DMS 273 (cell line): ENCODE measurements at regions not wholly inside any gene's neighbourhood (a gene's known extent, or its start where the extent isn't known, plus 50 kb on each side); places are given as distances from the start of the nearest gene placed in this dataset.
A peak's percentile ranks its signal among the peaks of the same experiment; 100 is the strongest.
"Not testable (repeated sequence)": the region's sequence is repeated elsewhere in the genome, so short reads cannot be mapped to it uniquely, and the experiment has no call there.

Experiments used
- DNase-seq: peaks from one replicate; lab custom pipeline; 2025; ENCODE audit not compliant: unreplicated experiment; lab: John Stamatoyannopoulos, UW

DNA sequence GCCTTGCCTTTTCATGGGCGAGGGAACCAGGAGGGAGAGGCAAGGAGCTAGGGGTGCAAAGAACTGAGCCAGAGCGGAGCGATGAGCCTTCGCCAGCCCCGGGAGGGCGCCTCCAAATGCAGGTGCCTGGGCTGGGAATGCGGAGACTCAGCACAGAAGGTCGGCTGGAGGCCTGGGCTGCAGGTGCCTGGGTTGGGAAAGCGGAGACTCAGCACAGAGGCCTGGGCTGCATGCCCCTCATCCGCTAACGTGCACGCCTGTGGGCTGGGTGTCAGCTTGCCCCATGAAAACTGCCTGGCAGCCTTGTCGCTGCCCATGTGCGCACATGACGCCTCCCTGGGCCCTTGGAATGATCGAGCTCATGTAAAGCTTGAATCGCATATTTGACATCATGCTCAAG lies 51.8 kb downstream of the POM121L12 start:
- no peak for DNase-seq

DNA sequence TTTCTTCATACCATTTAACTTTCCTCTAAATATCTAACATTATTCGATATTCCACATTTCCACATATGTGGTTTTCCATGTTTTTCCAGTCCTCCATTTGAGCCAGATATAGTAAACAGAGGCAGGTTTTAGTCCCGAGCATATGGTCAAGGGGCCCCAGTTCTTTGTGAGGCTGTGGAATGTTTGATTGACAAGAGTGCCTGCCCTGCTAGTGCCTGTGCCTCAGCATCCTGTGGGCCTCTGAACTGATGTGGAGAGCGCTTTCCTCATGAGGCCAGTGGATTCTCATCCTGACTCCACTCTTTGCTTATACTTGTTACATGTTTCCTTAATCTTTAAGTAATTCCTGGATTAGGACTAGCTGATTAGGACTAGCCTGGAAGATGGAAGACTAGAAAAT lies 58.8 kb downstream of the POM121L12 start:
- no peak for DNase-seq

DNA sequence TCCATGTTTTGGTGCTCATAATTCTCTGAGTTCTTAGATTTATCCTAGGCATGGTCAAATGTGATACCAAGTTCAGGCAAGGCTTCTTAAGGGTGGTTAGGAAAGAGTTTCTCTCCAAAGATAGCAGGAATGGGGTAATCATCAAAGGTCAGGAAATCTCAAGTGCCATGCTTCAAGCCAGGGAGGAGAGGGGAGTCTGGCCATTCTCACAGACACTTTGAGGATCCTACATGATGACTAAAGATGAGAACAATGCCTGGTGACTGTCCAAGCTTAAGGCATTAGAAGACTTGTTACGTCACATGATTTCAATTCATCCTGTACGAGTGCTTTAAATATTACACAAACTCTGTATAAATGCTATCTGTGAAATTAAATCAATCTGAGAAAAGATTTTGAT lies 59.4 kb downstream of the POM121L12 start:
- DNase-seq, result no peak

DNA sequence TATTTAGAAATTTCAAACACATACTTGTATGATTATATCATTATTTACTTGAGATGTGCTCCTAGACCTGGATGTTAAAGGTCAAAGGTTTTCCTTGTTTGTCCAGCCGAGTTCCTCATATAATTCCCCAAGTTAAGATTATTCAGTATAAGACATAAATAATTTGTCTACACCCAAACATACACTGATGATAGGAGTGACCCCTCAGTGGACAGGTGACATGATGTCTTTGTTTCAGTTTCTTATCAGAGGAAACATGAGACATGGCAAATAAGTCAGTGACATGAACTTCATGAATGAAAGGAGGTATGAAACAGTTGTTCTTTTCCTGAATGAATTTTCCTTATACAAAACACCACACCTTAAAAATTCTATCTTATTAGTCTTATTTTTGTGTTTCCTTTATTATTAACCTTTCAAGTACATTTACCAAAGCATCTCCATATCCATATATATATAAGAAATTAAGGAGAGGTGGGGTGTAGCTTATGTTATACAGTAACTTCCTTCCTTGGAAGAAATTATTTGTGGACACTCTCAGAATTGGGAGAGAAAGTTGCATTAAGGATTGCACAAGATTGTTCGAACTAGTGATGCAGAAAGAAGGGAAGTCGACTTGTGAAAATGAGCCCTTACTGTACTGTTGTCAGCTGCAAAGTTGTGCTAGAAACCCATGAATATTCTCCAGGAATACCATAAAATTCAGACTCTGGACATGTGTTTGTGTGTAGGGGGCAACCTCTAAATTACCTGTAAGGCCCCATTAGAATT lies 60.5 kb downstream of the POM121L12 start:
- no peak for DNase-seq

DNA sequence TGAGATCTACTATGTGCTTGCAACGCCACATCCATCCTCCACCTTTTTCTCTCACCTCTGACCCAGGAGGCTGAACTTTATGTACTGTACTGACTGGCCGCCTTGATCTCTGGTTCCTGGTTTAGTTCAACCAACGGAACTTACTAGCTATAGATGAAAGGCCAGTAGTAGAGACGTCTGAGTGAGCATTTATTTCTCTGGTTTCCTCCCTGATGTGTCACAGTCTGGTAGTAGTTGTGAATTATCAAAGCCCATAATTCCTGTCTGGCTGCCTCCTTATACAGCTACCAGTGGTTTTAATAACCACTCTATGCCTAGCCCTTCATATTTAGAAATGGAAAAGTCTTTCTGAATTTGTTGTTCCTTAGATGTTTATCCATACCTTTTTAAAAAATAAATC lies 64.7 kb downstream of the POM121L12 start:
- DNase-seq, result no peak

DNA sequence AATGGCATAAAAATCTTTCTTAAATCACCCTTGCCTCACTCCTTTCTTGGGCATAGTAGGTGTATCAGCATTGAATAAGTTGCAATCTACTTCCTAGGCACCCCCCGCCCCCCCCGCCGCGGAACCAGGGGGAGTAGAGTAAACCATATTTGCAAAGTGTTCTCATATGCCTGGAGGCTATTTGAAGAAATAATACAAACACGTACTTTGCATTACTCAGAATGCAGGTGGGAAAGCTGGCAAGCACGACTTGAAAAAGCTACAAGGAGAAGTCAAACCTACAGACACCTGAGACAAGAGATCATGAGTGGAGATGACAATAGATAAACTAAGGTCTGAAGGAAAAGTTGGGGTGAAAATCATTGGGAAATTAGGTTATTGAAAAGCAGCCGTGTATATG lies 65.6 kb downstream of the POM121L12 start:
- no peak for DNase-seq

DNA sequence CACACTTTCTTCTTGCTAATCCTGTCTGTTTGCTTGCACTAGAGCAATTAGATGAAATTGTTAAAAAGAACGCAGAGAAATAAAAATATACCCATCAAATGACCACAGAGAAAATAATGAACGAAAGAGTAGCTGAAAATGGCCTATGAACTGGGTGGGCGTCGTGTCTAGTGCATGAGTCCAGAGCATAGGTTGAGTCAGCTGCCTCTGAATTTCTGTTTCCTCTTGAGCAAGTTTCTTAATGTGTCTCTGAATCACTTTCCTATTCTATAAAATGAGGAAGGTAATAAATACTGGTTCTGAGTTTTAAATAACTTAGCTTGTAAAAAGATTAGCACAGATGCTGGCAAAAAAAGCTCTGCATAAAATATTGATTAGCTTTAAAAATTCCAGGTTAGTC lies 75.0 kb downstream of the POM121L12 start:
- no peak for DNase-seq

DNA sequence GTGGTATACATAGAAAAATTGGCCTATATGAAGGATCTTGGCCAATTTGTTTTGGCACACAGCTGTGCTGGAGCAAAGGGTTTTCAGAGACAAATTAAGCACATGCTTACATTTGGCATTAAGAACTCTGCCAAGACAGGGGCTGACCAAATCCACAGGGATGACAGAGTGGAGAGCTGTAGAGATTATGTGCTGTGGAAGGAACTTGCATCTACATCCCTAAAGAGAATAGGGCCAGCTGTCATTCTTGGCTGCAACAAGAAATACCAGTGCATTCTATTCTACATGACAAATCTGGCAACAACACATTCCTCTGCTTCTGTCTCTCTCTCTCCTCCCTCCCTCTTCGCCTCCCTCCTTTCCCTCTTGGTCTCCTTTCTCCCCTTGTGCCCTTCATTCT lies 75.6 kb downstream of the POM121L12 start:
- no peak for DNase-seq

DNA sequence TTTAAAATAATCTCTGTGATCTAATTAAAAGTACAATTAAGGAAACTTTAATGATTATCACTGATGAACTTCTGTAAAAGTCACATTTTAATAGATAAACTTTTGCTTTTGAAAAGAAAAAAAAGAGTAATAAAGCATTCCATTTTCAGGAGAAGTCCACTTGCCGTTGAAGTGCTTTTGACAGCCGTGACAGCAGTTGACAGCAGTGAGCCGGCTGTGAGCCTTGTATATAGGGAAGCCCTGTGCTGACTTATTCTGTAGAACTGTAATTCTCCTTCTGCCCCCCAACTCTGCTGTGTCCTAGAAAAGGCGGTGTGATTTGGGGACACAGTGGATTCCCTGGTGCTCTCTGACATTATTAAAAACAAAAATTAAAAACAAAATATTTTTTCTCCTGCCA lies 78.0 kb downstream of the POM121L12 start:
- DNase-seq, result no peak

DNA sequence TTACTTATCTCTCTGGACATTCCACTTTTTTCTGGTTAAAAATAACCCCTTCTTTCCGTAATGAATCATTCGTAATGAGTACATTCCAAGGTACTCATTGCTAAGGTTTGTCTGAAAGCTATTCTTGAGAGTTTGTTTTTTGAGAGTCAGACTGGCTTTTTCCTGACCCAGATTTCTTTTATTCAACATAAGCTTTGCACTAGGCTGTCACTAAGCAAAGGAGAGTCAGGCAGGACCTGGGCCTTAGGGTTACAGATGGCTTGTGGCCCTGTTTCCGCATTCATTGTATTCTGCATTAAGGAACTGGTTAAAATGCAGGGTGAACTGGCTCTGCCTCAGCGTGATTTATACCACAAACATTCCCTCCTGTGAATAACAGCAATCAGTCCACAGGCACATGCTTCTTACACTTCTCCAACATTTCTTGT lies 84.1 kb downstream of the POM121L12 start:
- no peak for DNase-seq

DNA sequence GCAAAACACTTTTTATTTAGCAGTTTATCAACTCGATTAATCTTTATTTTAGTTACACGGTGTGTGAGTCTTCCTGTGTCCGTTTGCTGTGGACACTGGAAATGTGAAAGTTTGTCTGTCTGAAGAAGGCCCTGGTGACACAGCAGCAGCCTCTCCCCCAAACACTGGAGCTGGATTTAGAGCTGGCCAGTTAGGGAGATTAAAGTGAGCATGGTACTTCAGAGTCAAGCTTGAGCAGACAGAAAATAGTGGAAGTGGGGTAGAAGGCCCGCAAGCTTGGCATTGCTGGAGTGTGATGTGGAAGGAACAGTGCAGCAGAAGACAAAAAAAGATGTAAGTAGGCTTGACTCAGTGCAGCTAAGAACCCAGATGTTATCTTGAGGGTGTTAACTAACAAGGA lies 85.9 kb downstream of the POM121L12 start:
- DNase-seq, result no peak

DNA sequence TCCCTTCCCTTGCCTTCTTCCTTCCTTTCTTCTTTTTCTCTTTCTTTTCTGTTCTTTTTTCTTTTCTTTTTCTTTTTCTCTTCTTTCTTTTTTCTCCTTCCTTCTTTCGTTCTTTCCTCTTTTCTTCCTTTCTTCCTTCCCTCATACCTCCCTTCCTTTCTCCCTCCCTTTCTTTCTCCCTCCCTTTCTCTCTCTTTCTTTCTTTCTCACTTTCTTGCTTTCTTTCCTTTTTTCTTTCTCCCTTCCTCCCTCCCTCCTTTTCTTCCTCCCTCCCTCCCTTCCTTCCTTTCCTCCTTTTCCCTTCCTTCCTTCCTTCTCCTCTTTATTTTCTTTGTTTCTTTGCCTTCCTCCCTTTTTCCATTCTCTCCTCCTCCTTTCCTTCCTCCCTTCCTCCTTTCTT lies 96.3 kb downstream of the POM121L12 start:
- no peak for DNase-seq

DNA sequence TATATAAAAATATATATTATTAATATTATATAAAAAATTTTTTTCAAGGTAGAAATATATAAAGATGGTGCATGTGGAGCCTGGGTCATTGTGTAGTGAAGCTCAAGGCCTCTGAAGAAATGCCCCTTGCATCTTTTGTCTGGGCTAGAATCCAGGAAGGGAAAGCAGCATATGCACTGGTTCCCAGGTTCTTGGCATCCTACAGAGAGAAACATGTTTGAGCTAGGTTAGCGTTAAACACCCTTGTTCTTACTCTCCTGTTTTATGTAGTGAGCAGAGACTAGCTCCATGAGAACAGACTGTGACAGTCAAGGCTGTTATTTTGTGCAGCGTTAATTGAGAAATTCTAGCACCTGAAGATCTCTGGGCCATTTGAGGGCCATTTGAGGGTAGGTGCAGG lies 116.1 kb downstream of the POM121L12 start:
- DNase-seq, result no peak

DNA sequence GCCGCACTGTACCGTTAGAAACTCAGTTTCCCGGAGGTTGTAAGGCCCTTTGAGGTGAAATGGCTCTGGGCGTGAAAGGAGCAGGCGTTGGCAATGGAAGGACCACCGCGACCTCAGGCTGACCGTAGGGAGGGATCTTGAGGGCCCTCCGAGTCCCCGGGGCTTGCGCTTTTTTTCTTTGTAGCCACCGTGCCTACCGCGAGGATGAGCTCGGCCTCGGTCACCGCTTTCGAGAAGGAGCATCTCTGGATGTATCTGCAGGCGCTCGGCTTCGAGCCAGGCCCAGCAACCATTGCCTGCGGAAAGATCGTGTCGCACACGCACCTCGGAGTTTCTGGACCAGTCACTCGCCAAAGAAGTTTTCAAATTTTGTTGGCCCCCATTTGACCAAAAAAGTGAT lies 151.8 kb downstream of the POM121L12 start:
- DNase-seq, result not testable (repeated sequence)

DNA sequence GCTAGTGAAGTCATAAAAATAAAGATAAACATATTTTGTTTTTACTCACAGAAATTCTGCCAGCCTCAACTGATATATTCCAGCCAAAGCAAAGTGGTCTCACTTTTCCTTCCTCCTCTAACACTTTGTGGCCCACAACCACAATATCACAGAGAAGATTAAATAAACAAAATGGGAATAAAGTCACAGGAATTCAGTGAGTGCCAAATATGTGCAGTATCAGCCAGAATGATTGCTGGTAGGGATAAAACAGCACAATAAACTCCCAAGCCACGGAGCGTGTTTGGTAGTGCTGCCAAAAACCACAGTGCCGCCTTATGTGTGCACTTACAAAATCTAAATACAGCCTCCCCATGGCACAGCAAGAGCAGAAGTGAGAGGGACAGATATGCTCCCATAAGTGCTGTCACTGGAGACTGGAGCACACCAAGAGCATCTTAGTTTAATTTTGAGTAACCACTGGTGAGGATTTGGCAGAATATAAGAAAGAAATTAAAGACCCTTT lies 155.8 kb downstream of the POM121L12 start:
- DNase-seq, result no peak

DNA sequence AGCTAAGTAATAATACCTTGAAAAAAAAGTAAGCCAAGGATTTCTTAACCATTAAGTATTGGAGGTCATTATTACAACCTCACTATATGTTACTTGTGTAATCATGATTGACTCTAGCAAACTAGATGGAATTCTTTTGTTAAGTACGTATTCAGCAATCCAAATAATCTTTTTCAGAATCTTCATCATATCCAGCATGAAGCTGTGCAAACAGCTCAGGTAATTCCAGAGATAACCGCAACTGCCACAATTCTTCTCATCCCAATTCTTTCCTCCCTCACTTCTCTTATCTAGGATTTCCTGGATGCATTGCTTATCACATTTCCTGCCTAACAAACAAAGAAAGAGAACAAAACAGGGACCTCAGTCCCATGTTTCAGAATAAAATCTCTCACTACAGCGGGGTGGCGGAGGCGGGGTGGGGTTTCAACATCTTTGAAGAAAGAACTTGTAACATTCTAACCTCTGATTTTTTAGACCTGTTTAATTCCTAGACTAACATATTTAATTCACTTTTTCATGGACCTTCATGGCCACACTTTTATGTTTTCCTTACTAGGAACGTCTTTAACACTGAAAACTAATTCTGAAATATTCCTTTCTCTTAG lies 156.5 kb downstream of the POM121L12 start:
- DNase-seq, result no peak

DNA sequence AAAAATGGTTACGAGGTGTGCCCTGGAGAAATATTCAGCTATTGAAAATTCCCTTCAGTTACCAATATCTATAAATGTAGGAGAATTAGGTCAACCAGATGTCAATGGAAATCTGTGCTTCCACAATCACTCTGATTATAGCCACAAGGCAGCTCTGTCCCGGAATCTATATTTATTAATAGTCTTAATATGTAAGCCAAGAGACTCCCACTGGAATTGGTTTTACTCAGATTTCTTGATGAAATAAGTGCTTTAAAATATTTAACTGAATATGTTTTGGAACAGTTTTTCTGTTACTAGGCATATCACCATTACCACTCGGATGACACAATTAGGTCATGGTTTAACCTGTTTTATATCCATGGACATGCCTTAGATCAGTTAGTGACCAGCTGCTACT lies 169.6 kb downstream of the POM121L12 start:
- no peak for DNase-seq

DNA sequence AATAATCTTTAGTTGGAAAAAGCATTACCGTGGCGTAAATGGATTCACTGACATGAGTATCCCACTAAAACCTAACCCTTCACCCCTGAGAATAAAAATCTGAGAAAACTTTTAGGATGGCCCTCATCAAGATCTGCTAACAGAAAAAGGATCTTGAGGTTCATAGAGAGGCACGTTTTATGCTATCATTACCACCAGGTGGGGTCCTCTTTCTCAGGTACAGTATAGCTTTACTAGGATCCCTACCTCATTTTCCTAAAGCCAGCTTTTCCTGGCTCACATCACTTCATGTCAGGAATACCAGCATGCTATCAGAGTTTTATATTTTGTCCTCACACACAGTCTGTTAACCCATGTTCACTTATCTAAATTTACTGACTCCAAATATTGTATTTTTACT lies 173.7 kb downstream of the POM121L12 start:
- DNase-seq, result no peak

DNA sequence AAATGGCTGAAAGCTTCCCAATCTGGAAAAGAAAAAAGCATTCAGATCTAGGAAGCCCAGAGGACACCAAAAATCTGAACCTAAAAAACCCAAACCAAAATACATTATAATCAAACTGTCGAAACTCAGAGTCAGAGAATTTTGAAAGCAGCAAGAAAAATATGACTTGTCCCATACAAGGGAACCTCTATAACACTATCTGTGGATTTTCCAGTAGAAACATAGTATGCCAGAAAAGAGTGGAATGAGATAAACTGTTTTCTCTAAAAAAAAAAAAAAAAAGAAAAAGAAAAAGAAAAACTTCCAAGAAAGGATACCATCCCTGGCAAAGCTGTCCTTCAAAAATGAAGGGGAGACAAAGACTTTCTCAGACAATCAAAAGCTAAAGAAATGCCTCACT lies 179.0 kb downstream of the POM121L12 start:
- DNase-seq, result no peak

DNA sequence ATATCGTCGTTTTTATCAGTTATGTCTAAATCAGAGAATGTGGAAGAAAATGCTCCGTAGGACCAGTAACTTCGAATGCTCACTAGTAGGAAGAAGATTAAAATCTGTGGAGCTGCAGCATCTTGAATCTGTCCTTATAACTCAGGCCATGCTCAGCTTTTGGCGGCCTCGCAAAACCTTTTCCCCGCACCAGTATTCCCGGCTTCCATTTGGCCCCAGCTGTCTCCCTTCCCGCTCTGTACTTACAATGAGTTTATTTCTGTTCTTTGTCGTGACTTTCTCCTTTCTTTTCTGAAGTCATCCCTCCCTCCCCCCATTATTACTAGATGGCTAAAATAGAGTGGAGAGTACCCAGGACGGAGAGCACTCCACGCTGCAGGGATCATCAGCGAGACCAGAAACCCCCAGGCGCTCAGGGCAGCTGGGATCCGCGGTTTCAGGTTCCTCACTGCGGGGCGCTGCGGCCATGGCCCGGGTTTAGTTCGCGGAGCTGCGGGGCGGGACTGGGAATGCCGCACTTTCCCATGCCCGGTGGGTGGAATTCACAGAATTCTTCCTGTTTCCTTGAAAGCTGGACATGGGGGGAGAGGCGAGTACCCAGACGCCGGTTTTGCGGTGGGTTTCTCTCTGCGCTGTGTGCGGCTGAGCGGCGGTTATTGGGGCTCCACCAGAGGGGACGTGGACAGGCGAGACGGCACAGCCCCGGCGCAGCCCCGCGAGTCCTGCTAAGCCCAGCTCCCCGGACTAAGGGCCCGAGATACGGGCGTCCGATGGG lies 183.5 kb downstream of the POM121L12 start:
- peak; percentile 37 for DNase-seq

DNA sequence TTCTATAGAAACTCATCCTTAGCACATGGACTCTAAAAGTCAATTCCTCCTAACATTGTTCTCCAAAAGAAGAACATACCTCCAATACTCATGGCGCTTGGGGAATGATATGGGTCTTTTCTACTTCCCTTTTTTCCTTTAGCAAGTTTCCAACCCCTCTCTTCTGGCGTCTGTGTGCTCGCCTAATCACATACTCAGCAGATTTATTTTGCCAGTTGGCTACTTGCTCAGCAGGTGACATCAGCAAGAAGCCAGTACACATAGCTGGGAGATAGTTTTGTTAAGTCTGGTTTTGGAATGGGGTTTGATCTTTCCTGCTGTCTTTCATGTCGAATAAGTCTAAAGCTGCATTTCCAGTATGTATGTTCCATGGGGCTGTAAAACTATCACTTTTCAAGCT lies 193.8 kb downstream of the POM121L12 start:
- no peak for DNase-seq

DNA sequence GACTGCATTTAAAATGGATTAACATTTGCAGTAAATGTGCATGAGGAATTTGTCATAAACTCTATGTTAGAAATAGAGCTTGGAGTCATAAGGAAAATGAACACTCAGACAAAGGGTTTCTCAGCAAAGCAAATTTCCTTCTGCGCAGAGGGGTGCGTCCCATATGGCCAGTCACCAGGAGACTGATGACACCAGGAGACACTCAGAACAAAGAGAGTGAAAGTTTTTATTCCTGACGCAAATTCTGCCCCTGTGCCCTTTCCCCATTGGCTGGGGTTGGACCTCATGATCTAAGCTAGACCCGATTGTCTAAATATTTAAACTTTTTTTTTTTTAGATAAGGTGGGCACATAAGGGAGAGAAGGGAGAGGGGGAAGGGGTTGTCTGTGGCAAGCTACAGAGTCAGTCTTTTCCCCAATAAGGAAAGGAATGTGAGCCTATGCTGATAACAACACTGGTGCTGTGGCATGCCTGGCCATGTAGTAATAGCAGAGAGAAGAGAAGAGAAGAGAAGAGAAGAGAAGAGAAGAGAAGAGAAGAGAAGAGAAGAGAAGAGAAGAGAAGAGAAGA lies 202.0 kb downstream of the POM121L12 start:
- no peak for DNase-seq
